ENCODE measurements at regions not wholly inside any gene's neighbourhood (a gene's known extent, or its start where the extent isn't known, plus 50 kb on each side); places are given as distances from the start of the nearest gene placed in this dataset.

GRCh38 chr5:36452424-36453006 lies 150.8 kb upstream of the RANBP3L start:
- Histone ChIP-seq H3K36me3 (ENCODE audit: control insufficient read depth in 1 of 2, insufficient read depth in 2 of 2, low read length in 2 of 2) (no peaks in the 10 kb centered on the region), H3K79me2 (ENCODE audit: insufficient read depth, low read length) (no peaks in the 10 kb centered on the region), H3K27me3 (ENCODE audit: insufficient read depth, low read length) (no peaks in the 10 kb centered on the region), H3K9me3 (ENCODE audit: control insufficient read depth in 1 of 2, insufficient read depth in 1 of 2, low read depth in 1 of 2, low read length in 2 of 2) (no peaks in the 10 kb centered on the region), H3K4me1 (ENCODE audit: control insufficient read depth in 1 of 2, insufficient read depth in 2 of 2, low read length in 2 of 2) (peaks cover 0 to 5% of the 10 kb centered on the region in 2 experiments; a peak in 1 of 4 replicates), H3K9me2 (ENCODE audit: insufficient read depth) (no peaks in the 10 kb centered on the region), H3K4me3 (replicated peaks in 1 of 2; ENCODE audit: low read depth in 1 of 2, low read length in 2 of 2) (no peak overlapping the region), H3K4me2 (ENCODE audit: low read length) (no peak overlapping the region), H4K20me1 (ENCODE audit: insufficient read depth) (no peaks in the 10 kb centered on the region), H3K27ac (ENCODE audit: low read depth, low read length) (no peak overlapping the region), H2AFZ (ENCODE audit: low read depth, low read length, poor library complexity, severe bottlenecking) (no peak overlapping the region), H3K9ac (ENCODE audit: low read length) (no peak overlapping the region)
- intact Hi-C loops (cut with micrococcal nuclease): no loop called here
- DNase-seq (ENCODE audit: low read depth, low spot score) (no peak), ATAC-seq (no peak)
- RAD21 ChIA-PET (ENCODE audit: low non-redundant PET in 1 of 2, low total read pairs in 2 of 2, uncharacterized antibody in 2 of 2, unreplicated experiment in 2 of 2): no interaction called here
- CTCF ChIA-PET: no interaction called here
- BruUV-seq (replicated peaks): no TSS peak
- POLR2A ChIA-PET: no interaction called here
- no peak for TF ChIP-seq MAX (IDR thresholded peaks at IDR 0.05)
- no peak for TF ChIP-seq EZH2 (IDR thresholded peaks at IDR 0.05)
- TF ChIP-seq TCF7L2 (IDR thresholded peaks at IDR 0.05; ENCODE audit: borderline replicate concordance, extremely low read depth, insufficient read depth, insufficient read length): no peak
- TF ChIP-seq CEBPB (IDR thresholded peaks at IDR 0.05; ENCODE audit: low read depth): no peak
- TF ChIP-seq ZBTB33 (IDR thresholded peaks at IDR 0.05; ENCODE audit: extremely low read depth, insufficient replicate concordance, low read length): no peak
- TF ChIP-seq YY1 (IDR thresholded peaks at IDR 0.05; ENCODE audit: extremely low read depth, insufficient replicate concordance, low read depth, low read length): no peak
- TF ChIP-seq POLR2A (IDR thresholded peaks at IDR 0.05; ENCODE audit: borderline replicate concordance, extremely low read depth, insufficient read depth, insufficient read length): no peak
- no peak for TF ChIP-seq ATF3 (IDR thresholded peaks at IDR 0.05)
- TF ChIP-seq RAD21 (IDR thresholded peaks at IDR 0.05; ENCODE audit: low read depth): no peak

Data from HCT116 (cell line).